Right cardiac atrium (tissue), 5 donors: ENCODE measurements at regions not wholly inside any gene's neighbourhood (a gene's known extent, or its start where the extent isn't known, plus 50 kb on each side); places are given as distances from the start of the nearest gene placed in this dataset.

Experiments used
- ATAC-seq, 2 donors: fragments of 200-7000 bp; cut with Tn5 transposase; one replicate each; pipeline versions ENCODE4 v1.8.0 to v1.9.1; 2020; ENCODE audit warnings: moderate library complexity in 2 of 2, mild to moderate bottlenecking in 1 of 2
- DNase-seq, 3 donors: peaks; one replicate each; pipeline ENCODE4 v3.0.0-alpha.2; 2020
- H3K27ac ChIP-seq: one replicate; pipeline ENCODE4 v1.5.1; 2013; ENCODE audit warnings: mild to moderate bottlenecking, low read length, control low read depth, moderate library complexity
- H3K27me3 ChIP-seq: one replicate; pipeline ENCODE4 v1.6.1; 2013; ENCODE audit not compliant: control insufficient read depth, insufficient read depth
- H3K4me1 ChIP-seq: one replicate; pipeline ENCODE4 v1.6.1; 2013; ENCODE audit warnings: low read length; ENCODE audit not compliant: control insufficient read depth, insufficient read depth
- H3K4me3 ChIP-seq: one replicate; pipeline ENCODE4 v1.5.1; 2013; ENCODE audit warnings: low read length, control low read depth
- H3K9me3 ChIP-seq: one replicate; pipeline ENCODE4 v1.6.1; 2013; ENCODE audit warnings: low read length; ENCODE audit not compliant: control insufficient read depth
- WGBS: extraction: QIAGEN DNeasy Blood & Tissue Kit; methylation state at CpG from one replicate; pipeline ENCODE4 v1.1.7; 2013; 5-methylcytosine and 5-hydroxymethylcytosine counted together
- intact Hi-C, 4 donors: fragments of 100-400 bp; cut with DNase I; formaldehyde crosslinking; loops; one replicate each; pipeline versions ENCODE4 v1.11.0 to v1.14.0; 2022 to 2023
- donor health status: healthy with polysubstance abuse.
- donor health status: DM: no; HTN: yes; CAD: no.
- donor health status: DM: no; HTN: no; CAD: no.
- donor health status: DM: no; HTN: yes; CAD: no; lungs with severe emphysema.
- donor health status: DM: yes; HTN: yes; CAD: no.

DNA sequence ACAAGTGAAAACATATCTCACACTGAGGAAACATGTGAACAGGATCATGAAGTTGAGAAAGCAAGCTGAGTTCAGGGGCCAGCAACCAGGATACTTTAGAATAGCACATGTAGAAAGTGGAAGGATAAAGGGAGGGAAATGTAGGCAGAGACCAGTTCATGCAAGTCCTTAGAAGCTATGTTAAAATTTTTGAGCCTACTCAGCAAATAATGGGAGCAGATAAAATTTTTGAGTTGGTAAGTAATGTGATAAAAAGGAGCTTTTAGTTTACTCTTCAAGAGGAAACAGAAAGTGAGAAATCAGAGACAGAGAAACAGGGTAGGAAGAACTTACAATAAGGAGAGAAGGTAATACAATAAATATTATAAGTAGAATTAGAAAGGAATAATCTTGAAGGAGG lies 105.6 kb upstream of the ZBTB20 start:
- intact Hi-C loops: no loop called here
- DNase-seq: no peak
- no peak overlapping the region for H3K4me3 ChIP-seq
- ATAC-seq: no peak
- H3K27me3 ChIP-seq: no peaks in the 10 kb centered on the region
- H3K9me3 ChIP-seq: no peaks in the 10 kb centered on the region
- no peak overlapping the region for H3K27ac ChIP-seq
- H3K4me1 ChIP-seq: no peaks in the 10 kb centered on the region

DNA sequence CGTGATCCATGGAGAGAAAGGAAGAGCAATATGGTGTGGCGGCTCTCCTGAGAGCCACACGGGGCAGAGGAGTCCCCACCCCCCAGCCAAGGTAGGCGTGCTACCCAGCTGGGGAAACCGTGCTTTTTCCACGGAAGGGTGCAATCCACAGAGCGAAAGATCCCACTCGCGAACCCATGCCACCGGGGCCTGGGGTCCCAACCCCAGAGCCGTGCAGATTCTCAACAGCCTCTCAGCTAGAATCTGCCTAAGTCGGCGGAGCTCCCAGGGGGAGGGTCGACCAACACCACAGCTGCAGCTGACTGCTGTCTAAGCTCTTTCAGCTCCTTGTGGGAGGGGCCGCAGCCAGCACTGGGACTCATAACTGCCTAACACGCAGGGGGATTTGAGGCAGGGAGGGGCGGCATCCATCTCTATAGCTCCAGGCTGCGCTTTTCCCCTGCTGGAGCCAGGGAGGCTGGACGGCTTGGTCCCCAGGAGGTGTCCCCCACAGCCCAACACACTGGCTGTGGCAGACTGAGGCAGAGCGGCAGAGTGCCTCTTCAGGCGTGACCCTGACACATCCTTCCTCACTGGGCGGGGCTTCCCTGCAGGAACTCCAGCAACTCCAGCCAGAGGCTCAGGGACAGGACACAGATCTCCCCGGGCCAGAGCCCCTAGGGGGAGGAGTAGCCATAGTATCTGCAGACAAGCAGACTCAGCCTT lies 107.6 kb upstream of the ZBTB20 start:
- peak; percentile 33 to 62 (median 43) for DNase-seq

DNA sequence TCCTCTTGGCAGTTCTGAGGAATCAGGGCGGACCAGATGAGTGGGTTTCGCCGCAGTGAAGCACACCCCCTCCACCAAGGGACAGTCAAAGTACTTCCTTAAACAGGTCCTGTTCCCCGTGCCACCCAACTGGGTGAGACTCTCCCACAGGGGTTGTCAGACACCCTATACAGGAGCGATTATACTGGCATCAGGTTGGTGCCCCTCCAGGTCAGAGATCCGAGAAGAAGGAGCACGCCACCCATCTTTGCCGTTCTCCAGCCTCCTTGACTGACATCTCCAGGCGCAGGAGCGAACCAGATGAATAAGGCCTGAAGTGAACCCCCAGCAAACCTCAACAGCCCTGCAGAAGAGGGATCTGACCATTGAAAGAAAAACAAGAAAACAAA lies 108.1 kb upstream of the ZBTB20 start:
- intact Hi-C loops: no loop called here
- H3K27ac ChIP-seq: no peak overlapping the region
- no peaks in the 10 kb centered on the region for H3K9me3 ChIP-seq
- no peak for ATAC-seq
- no peaks in the 10 kb centered on the region for H3K4me1 ChIP-seq
- no peak overlapping the region for H3K4me3 ChIP-seq
- WGBS: 82% methylated on average over 10 of the region's 10 CpGs
- DNase-seq: no peak
- no peaks in the 10 kb centered on the region for H3K27me3 ChIP-seq

More for the DNA sequence above, 107.6 kb upstream of the ZBTB20 start:
- intact Hi-C loops: no loop called here
- Histone ChIP-seq H3K4me3 (no peak overlapping the region), H3K9me3 (no peaks in the 10 kb centered on the region), H3K4me1 (no peaks in the 10 kb centered on the region), H3K27me3 (no peaks in the 10 kb centered on the region), H3K27ac (no peak overlapping the region)
- WGBS: 83% methylated on average over 23 of the region's 23 CpGs
- peak in 1 of 2 donors; percentile 77 for ATAC-seq

DNA sequence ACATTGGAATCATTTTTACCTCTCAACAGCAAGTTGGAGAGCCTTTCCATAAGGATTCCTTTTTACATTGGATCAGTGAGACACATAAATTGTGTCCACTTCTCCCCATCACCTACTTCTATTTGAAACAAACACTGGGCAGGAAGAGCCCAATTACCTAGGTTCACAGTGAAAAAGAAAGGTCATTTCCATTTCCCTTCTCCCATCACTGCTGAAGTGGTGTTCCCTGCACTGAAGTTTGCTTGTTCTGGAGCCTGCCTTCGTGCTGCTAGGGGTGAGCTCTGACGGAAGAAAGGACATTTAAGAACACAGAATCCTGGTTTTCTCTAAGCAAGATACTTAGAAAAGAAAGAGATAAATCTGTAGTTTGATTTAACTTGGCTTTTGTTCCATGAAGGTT lies 123.8 kb upstream of the ZBTB20 start:
- Histone ChIP-seq H3K27ac (no peak overlapping the region), H3K4me1 (no peaks in the 10 kb centered on the region), H3K4me3 (no peak overlapping the region), H3K9me3 (no peaks in the 10 kb centered on the region), H3K27me3 (no peaks in the 10 kb centered on the region)
- 67% methylated on average over 2 of the region's 2 CpGs for WGBS
- intact Hi-C loops: no loop called here
- DNase-seq: no peak
- ATAC-seq: no peak

DNA sequence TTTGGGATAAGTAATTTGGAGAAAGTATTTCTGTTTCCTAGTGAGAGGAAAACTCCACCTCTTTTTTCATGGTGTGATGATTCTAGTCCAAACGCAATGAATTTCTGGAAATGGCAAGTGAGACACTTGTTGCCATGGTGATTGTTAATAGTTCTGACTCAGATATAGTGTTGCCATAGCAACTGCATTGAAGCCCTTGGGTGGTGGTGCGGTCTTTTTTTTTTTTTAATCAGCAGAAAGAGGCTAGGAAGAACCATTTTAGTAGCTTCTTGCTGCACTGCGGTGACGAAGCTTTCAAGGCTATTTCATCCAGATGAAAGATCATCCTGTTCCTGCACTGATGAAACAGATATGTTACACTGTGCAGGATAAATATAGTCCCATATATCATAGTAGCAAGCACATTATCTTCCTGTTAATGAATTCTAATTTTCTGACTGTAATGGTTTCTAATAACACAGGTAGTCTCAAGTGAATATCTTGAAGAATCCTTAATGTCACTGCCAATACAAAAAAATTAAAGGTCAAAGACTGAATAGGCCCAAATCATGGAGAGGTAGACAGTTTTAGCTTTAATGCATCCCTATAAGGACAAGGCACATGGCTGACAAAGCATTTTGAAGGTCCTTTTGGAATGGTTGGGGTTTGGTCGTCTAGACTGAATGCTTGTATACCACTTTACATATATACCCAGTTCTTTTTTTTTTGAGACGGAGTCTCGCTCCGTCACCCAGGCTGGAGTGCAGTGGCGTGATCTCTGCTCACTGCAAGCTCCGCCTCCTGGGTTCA lies 125.1 kb upstream of the ZBTB20 start:
- Histone ChIP-seq H3K9me3 (no peaks in the 10 kb centered on the region), H3K27me3 (no peaks in the 10 kb centered on the region), H3K4me3 (no peak overlapping the region), H3K4me1 (no peaks in the 10 kb centered on the region), H3K27ac (no peak overlapping the region)
- ATAC-seq: no peak
- DNase-seq: no peak
- intact Hi-C loops: no loop called here
- WGBS: 82% methylated on average over 10 of the region's 10 CpGs

DNA sequence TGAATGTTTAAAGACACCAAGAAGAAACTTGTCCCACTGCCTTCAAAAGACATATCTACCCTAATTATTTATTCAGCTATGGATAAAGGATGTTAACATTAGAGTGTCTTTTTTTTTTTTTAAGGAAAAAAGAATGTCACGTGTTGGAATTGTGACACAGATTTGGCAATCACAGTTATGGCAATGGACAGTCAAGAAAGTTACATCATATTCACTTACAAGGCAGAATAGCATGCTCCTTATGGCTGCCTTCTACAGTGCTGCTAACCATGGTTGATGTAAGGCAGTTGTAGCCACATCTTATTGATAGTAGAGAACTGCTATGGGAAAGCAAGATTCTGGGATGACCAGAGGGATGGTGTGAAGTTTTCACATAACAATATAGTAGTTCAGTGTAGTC lies 128.8 kb upstream of the ZBTB20 start:
- Histone ChIP-seq H3K27me3 (no peaks in the 10 kb centered on the region), H3K9me3 (no peaks in the 10 kb centered on the region), H3K4me1 (no peaks in the 10 kb centered on the region), H3K27ac (no peak overlapping the region), H3K4me3 (no peak overlapping the region)
- DNase-seq (no peak), ATAC-seq (peak; percentile 57 to 68)
- 49% methylated on average over 1 of the region's 1 CpG for WGBS
- intact Hi-C loops: no loop called here

DNA sequence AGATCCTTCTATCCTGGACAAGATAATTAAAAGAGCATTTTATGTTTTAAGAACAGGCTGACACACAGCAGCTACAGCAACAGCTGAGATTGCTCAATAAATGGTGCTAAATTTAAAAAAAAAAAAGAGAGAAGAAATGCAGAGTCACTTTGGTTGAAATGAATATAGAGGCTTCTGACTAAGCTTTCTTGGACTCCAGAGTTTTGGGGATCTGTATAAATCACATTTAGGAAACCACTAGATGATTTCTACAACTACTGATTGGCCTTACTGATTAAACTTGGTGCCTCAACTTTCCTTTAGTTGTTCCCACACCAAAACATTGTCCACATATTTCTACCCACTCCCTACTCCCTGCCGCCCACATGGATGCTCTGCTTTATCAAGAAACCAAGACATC lies 132.9 kb upstream of the ZBTB20 start:
- intact Hi-C loops: no loop called here
- no peaks in the 10 kb centered on the region for H3K9me3 ChIP-seq
- ATAC-seq (peak; percentile 61 to 70), DNase-seq (no peak)
- H3K4me3 ChIP-seq: no peak overlapping the region
- H3K27ac ChIP-seq: no peak overlapping the region
- H3K27me3 ChIP-seq: no peaks in the 10 kb centered on the region
- no peaks in the 10 kb centered on the region for H3K4me1 ChIP-seq
- WGBS: 85% methylated on average over 1 of the region's 1 CpG

DNA sequence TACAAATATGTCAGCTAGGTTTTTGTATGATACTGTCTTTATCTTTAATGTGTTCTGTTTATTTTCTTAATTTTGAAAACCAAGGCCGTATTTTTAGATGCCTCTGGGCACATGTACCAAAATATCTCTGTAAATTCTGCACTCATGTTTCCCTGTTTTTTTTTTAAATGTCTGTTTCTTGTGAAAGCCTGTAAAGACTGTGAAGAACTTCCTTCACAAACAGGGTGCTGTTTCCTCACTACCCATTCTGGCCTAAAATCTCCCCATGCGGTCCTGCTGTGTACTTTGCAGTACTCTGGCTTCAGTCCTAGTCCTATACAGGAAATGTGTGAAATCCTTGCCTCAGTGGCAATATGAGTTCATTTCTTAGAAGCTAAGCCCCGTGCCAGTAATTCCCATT lies 133.4 kb upstream of the ZBTB20 start:
- Histone ChIP-seq H3K4me1 (no peaks in the 10 kb centered on the region), H3K27ac (no peak overlapping the region), H3K4me3 (no peak overlapping the region), H3K27me3 (no peaks in the 10 kb centered on the region), H3K9me3 (no peaks in the 10 kb centered on the region)
- WGBS: 42% methylated on average over 3 of the region's 3 CpGs
- peak in 1 of 2 donors; percentile 32 for ATAC-seq
- DNase-seq: no peak
- intact Hi-C loops: no loop called here

DNA sequence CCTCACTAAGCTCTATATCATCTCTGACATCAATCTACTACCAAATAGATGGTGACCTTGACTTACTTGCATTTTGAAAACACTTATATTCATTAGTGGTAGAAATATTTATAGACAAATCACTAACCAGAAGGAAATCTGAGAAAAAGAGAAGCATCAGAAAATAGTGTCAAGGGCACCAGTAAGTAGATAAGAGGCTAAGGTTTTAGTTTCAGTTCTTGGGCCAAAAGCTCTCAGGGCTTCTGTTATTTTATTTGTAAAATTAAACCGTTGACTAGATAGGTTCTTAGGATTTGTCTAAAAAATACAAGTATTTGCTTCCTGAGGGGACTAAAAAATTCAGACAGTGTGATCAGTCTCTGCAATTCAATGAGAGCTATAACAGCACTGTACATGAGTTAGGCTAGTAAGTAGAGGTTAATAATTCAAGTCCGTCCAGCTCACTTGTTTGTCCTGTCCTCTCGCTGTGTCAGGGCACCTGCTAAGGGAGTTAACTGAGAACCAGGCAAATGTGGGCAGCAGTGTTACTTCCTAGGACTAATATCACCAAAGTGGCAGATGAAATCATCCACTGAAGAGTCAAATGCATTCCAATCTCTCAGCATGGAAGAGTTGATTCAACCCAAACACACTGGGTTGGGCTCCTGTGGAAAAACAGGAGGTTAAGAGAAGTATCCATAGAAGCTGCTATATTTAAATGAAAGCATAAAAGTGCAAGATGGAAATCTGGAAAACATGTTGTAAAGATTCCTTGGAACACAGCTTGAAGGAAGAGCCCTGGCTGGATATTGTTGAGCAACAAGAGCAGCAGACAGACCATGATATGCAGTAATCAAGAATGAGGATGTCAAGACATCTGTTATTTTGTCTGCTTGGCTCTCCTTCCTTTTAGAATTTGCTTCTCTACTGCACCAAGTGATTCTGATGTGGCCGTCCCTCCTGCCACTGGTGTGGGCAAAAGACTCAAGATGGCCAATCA lies 134.9 kb upstream of the ZBTB20 start:
- 79% methylated on average over 4 of the region's 4 CpGs for WGBS
- no peak overlapping the region for H3K27ac ChIP-seq

DNA sequence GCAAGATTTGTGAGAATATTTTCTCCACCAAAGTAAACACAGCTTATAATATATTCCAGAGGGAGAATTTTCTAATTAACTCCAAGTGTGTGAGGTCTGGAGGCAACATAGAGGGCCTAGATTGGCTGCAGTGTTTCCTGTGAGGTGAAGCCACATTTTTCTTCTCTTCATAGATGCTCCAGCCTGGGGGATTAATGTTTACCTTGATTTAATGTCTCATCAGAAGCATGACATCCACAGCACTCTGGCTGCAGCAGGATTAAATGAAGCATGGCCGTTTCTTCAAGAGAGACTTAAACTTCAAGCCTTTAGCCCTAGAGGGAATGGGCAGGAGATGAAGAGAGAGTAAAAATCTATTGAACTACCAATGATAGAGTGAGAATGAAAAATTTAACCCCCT lies 137.9 kb upstream of the ZBTB20 start:
- WGBS: 82% methylated on average over 1 of the region's 1 CpG
- ATAC-seq (no peak), DNase-seq (no peak)
- Histone ChIP-seq H3K27me3 (no peaks in the 10 kb centered on the region), H3K4me1 (no peaks in the 10 kb centered on the region), H3K9me3 (no peaks in the 10 kb centered on the region), H3K27ac (no peak overlapping the region), H3K4me3 (no peak overlapping the region)
- intact Hi-C loops: no loop called here

More for the DNA sequence above, 134.9 kb upstream of the ZBTB20 start:
- DNase-seq (no peak), ATAC-seq (no peak)
- no peak overlapping the region for H3K4me3 ChIP-seq
- H3K27me3 ChIP-seq: no peaks in the 10 kb centered on the region
- no peaks in the 10 kb centered on the region for H3K9me3 ChIP-seq
- H3K4me1 ChIP-seq: no peaks in the 10 kb centered on the region
- intact Hi-C loops: no loop called here
